GM12878 (cell line): ENCODE measurements at regions not wholly inside any gene's neighbourhood (a gene's known extent, or its start where the extent isn't known, plus 50 kb on each side); places are given as distances from the start of the nearest gene placed in this dataset.

ENCODE experiments used
- ATAC-seq: fragments of 200-7000 bp; cut with Tn5 transposase; 3 replicates; pipeline ENCODE4 v1.9.1; 2020; ENCODE audit warnings: mild to moderate bottlenecking, moderate library complexity
- BruUV-seq: library from RNA; stranded (reverse); fragments of 400-500 nt; replicated peaks from 2 replicates; lab custom pipeline; 2021; lab: Mats Ljungman, UMichigan
- CTCF ChIA-PET: fragments of 300-600 bp; sonication (Branson Sonifier 250); formaldehyde crosslinking; extraction: SDS; loops from one replicate; lab custom pipeline; 2021; ENCODE audit warnings: inconsistent platforms; lab: Yijun Ruan, JAX
- POLR2A ChIA-PET: fragments of 350-600 bp; formaldehyde crosslinking; extraction: SDS; loops from one replicate; lab custom pipeline; 2021; ENCODE audit warnings: inconsistent platforms; lab: Charles Lee
- RAD21 ChIA-PET: fragments of 300-600 bp; sonication (Branson Sonifier 250); formaldehyde crosslinking; loops from one replicate; lab custom pipeline; 2023; ENCODE audit warnings: antibody characterized with exemption; ENCODE audit not compliant: unreplicated experiment; lab: Charles Lee
- SMC1A ChIA-PET: fragments of 300-600 bp; sonication (Branson Sonifier 250); formaldehyde crosslinking; loops from one replicate; lab custom pipeline; 2023; ENCODE audit not compliant: unreplicated experiment, uncharacterized antibody; lab: Charles Lee
- DNase-seq: peaks from one replicate; pipeline ENCODE4 v3.0.0-alpha.2; 2011; ENCODE audit warnings: low read depth, low spot score
- FAIRE-seq: peaks from 3 replicates; lab custom pipeline; 2011; peaks lifted over from hg19 to GRCh38; lab: Jason Lieb, UNC
- H2AFZ ChIP-seq: 2 replicates; pipeline ENCODE4 v1.6.0; 2011; ENCODE audit warnings: low read depth, low read length, control low read depth; ENCODE audit not compliant: control insufficient read depth
- H3K27ac ChIP-seq: 2 replicates; pipeline ENCODE4 v1.5.1; 2011; ENCODE audit warnings: control low read depth; ENCODE audit not compliant: control insufficient read depth, insufficient read depth
- H3K27me3 ChIP-seq, 2 experiments: replicated peaks in 1 of 2; 2 replicates each; pipeline versions ENCODE4 v1.6.0 to v1.6.1; 2011; ENCODE audit warnings: low read length in 1 of 2; ENCODE audit not compliant: control insufficient read depth in 2 of 2, insufficient read depth in 2 of 2
- H3K36me3 ChIP-seq, 2 experiments: 2 replicates each; pipeline ENCODE4 v1.5.1; 2011; ENCODE audit warnings: low read length in 1 of 2; ENCODE audit not compliant: control insufficient read depth in 2 of 2, insufficient read depth in 2 of 2
- H3K4me1 ChIP-seq: 2 replicates; pipeline ENCODE4 v1.6.1; 2011; ENCODE audit warnings: mild to moderate bottlenecking, low read length, moderate library complexity, mixed read lengths; ENCODE audit not compliant: control insufficient read depth, insufficient read depth
- H3K4me2 ChIP-seq: 2 replicates; pipeline ENCODE4 v1.6.0; 2011; ENCODE audit warnings: control low read depth; ENCODE audit not compliant: control insufficient read depth, insufficient read depth
- H3K4me3 ChIP-seq: fragments of 200-600 bp; sonication (generic); 2 replicates; pipeline ENCODE4 v1.5.1; 2016
- H3K79me2 ChIP-seq: 2 replicates; pipeline ENCODE4 v1.6.0; 2011; ENCODE audit warnings: low read length; ENCODE audit not compliant: control insufficient read depth, insufficient read depth
- H3K9ac ChIP-seq: 2 replicates; pipeline ENCODE4 v1.8.0; 2011; ENCODE audit warnings: low read length, control low read depth, mixed read lengths; ENCODE audit not compliant: control insufficient read depth, insufficient read depth
- H3K9me3 ChIP-seq: replicated peaks from 3 replicates; pipeline ENCODE4 v1.5.1; 2011; ENCODE audit warnings: mild to moderate bottlenecking, low read length; ENCODE audit not compliant: control insufficient read depth, insufficient read depth
- H4K20me1 ChIP-seq: 2 replicates; pipeline ENCODE4 v1.6.0; 2011; ENCODE audit not compliant: control insufficient read depth, insufficient read depth
- FOS ChIP-seq: IDR thresholded peaks from 3 replicates; pipeline ENCODE4 v1.6.1; 2011; ENCODE audit warnings: borderline replicate concordance; ENCODE audit not compliant: insufficient read length; ENCODE audit errors: extremely low read depth
- MEF2B ChIP-seq: fragments of 450-650 bp; IDR thresholded peaks from 2 replicates; pipeline ENCODE4 v1.6.1; 2018; ENCODE audit warnings: mild to moderate bottlenecking, moderate library complexity; ENCODE audit not compliant: partially characterized antibody, poor library complexity, severe bottlenecking
- MYC ChIP-seq: IDR thresholded peaks from 2 replicates; pipeline ENCODE4 v1.6.1; 2011; ENCODE audit warnings: mild to moderate bottlenecking, low read length, moderate library complexity, inconsistent platforms; ENCODE audit not compliant: insufficient read depth, insufficient replicate concordance, insufficient read length, severe bottlenecking
- WGBS: methylation state at CpG from one replicate; pipeline ENCODE4 v1.1.6; 2016; ENCODE audit warnings: low lambda C conversion rate; ENCODE audit not compliant: insufficient replicate concordance, insufficient coverage; ENCODE audit errors: missing lambda C conversion rate; 5-methylcytosine and 5-hydroxymethylcytosine counted together
- in situ Hi-C: fragments of 300-500 bp; cut with MboI; formaldehyde crosslinking; loops from 9 replicates; pipeline ENCODE4 v1.14.3; 2018; ENCODE audit warnings: mixed read lengths
- intact Hi-C: fragments of 100-400 bp; cut with micrococcal nuclease; formaldehyde crosslinking; loops from one replicate; pipeline ENCODE4 v1.14.2; 2022; ENCODE audit not compliant: unreplicated experiment
- TF ChIP-seq, protein P1 (sequence below): fragments of 450-650 bp; formaldehyde crosslinking; IDR thresholded peaks from 2 replicates; pipeline ENCODE4 v1.4.0; 2022; ENCODE audit warnings: mild to moderate bottlenecking, moderate library complexity
- TF ChIP-seq, protein P2 (sequence below): fragments of 450-650 bp; formaldehyde crosslinking; IDR thresholded peaks from 2 replicates; pipeline ENCODE4 v1.4.0; 2020; ENCODE audit warnings: mild to moderate bottlenecking, moderate library complexity
- TF ChIP-seq, protein P3 (sequence below): fragments of 450-650 bp; formaldehyde crosslinking; IDR thresholded peaks from 2 replicates; pipeline ENCODE4 v1.5.0; 2022; ENCODE audit warnings: mild to moderate bottlenecking, missing genetic modification characterization

- Histone ChIP-seq H3K27me3 (no peaks in the 10 kb centered on the region), H3K9me3 (no peaks in the 10 kb centered on the region), H3K4me3 (no peak overlapping the region), H3K4me1 (no peaks in the 10 kb centered on the region), H3K4me2 (no peak overlapping the region), H2AFZ (no peak overlapping the region), H3K9ac (no peak overlapping the region), H3K79me2 (no peaks in the 10 kb centered on the region), H4K20me1 (no peaks in the 10 kb centered on the region), H3K36me3 (no peaks in the 10 kb centered on the region), H3K27ac (no peak overlapping the region)
- in situ Hi-C loops = no loop called here
- ChIA-PET SMC1A (no interaction called here), CTCF (no interaction called here), RAD21 (no interaction called here), POLR2A (no interaction called here)
- no TSS peak for BruUV-seq
- ATAC-seq = no peak
- DNase-seq = no peak
- no peak for FAIRE-seq
- WGBS = 2% methylated on average over 3 of the region's 3 CpGs
- intact Hi-C loops = no loop called here
- TF ChIP-seq, protein P1, sequence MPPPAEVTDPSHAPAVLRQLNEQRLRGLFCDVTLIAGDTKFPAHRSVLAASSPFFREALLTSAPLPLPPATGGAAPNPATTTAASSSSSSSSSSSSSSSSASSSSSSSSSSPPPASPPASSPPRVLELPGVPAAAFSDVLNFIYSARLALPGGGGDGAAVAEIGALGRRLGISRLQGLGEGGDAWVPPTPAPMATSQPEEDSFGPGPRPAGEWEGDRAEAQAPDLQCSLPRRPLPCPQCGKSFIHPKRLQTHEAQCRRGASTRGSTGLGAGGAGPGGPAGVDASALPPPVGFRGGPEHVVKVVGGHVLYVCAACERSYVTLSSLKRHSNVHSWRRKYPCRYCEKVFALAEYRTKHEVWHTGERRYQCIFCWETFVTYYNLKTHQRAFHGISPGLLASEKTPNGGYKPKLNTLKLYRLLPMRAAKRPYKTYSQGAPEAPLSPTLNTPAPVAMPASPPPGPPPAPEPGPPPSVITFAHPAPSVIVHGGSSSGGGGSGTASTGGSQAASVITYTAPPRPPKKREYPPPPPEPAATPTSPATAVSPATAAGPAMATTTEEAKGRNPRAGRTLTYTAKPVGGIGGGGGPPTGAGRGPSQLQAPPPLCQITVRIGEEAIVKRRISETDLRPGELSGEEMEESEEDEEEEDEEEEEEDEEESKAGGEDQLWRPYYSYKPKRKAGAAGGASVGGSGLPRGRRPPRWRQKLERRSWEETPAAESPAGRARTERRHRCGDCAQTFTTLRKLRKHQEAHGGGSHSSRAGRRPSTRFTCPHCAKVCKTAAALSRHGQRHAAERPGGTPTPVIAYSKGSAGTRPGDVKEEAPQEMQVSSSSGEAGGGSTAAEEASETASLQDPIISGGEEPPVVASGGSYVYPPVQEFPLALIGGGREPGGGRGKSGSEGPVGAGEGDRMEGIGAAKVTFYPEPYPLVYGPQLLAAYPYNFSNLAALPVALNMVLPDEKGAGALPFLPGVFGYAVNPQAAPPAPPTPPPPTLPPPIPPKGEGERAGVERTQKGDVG (CRISPR knock-in tag) = no peak
- TF ChIP-seq, all 136 proteins: peak for 0
Measured at GRCh38 chr1:69029649-69030048, 532.8 kb upstream of the DEPDC1 start.

GRCh38 chr1:69038379-69038778 is 529.3 kb upstream of the LRRC7 start:
- no TSS peak for BruUV-seq
- Histone ChIP-seq H3K9ac (no peak overlapping the region), H3K4me2 (no peak overlapping the region), H3K4me3 (no peak overlapping the region), H3K79me2 (no peaks in the 10 kb centered on the region), H2AFZ (no peak overlapping the region), H3K27me3 (no peaks in the 10 kb centered on the region), H3K9me3 (no peaks in the 10 kb centered on the region; the same call in 2 of the 3 replicates), H3K4me1 (no peaks in the 10 kb centered on the region), H4K20me1 (no peaks in the 10 kb centered on the region), H3K27ac (no peak overlapping the region), H3K36me3 (no peaks in the 10 kb centered on the region)
- FAIRE-seq = no peak
- CTCF ChIA-PET = no interaction called here
- SMC1A ChIA-PET = no interaction called here
- POLR2A ChIA-PET = no interaction called here
- RAD21 ChIA-PET = no interaction called here
- in situ Hi-C loops (no loop called here), intact Hi-C loops (no loop called here)
- no peak for DNase-seq
- no peak for ATAC-seq
- no peak for TF ChIP-seq FOS
- TF ChIP-seq, protein P2, sequence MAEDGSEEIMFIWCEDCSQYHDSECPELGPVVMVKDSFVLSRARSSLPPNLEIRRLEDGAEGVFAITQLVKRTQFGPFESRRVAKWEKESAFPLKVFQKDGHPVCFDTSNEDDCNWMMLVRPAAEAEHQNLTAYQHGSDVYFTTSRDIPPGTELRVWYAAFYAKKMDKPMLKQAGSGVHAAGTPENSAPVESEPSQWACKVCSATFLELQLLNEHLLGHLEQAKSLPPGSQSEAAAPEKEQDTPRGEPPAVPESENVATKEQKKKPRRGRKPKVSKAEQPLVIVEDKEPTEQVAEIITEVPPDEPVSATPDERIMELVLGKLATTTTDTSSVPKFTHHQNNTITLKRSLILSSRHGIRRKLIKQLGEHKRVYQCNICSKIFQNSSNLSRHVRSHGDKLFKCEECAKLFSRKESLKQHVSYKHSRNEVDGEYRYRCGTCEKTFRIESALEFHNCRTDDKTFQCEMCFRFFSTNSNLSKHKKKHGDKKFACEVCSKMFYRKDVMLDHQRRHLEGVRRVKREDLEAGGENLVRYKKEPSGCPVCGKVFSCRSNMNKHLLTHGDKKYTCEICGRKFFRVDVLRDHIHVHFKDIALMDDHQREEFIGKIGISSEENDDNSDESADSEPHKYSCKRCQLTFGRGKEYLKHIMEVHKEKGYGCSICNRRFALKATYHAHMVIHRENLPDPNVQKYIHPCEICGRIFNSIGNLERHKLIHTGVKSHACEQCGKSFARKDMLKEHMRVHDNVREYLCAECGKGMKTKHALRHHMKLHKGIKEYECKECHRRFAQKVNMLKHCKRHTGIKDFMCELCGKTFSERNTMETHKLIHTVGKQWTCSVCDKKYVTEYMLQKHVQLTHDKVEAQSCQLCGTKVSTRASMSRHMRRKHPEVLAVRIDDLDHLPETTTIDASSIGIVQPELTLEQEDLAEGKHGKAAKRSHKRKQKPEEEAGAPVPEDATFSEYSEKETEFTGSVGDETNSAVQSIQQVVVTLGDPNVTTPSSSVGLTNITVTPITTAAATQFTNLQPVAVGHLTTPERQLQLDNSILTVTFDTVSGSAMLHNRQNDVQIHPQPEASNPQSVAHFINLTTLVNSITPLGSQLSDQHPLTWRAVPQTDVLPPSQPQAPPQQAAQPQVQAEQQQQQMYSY (CRISPR knock-in tag) = no peak
- TF ChIP-seq MYC = no peak
- TF ChIP-seq, protein P3, sequence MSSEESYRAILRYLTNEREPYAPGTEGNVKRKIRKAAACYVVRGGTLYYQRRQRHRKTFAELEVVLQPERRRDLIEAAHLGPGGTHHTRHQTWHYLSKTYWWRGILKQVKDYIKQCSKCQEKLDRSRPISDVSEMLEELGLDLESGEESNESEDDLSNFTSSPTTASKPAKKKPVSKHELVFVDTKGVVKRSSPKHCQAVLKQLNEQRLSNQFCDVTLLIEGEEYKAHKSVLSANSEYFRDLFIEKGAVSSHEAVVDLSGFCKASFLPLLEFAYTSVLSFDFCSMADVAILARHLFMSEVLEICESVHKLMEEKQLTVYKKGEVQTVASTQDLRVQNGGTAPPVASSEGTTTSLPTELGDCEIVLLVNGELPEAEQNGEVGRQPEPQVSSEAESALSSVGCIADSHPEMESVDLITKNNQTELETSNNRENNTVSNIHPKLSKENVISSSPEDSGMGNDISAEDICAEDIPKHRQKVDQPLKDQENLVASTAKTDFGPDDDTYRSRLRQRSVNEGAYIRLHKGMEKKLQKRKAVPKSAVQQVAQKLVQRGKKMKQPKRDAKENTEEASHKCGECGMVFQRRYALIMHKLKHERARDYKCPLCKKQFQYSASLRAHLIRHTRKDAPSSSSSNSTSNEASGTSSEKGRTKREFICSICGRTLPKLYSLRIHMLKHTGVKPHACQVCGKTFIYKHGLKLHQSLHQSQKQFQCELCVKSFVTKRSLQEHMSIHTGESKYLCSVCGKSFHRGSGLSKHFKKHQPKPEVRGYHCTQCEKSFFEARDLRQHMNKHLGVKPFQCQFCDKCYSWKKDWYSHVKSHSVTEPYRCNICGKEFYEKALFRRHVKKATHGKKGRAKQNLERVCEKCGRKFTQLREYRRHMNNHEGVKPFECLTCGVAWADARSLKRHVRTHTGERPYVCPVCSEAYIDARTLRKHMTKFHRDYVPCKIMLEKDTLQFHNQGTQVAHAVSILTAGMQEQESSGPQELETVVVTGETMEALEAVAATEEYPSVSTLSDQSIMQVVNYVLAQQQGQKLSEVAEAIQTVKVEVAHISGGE (CRISPR knock-in tag) = no peak
- TF ChIP-seq MEF2B = no peak
